ENCODE measurements at regions not wholly inside any gene's neighbourhood (a gene's known extent, or its start where the extent isn't known, plus 50 kb on each side); places are given as distances from the start of the nearest gene placed in this dataset.

DNA sequence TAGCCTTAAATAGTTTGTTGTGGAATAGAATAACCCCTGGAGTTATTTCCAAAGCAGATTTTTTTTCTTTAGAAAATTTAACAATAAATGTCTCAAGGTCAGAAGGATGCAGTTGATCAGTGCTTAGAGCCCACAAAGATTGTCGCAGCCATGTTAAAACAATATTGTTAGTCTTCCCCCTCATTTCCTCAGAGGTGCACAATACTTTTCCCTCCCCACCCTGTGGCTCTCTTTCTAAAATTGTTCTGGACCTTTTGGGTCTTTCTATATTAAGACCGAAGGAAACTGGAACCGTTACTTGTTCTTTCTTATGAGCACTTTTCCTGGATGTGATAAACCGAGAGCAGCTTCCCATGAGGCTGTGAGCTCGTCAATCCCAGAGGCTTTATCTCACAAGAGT lies 333.7 kb downstream of the HLX start:
- H3K4me2 ChIP-seq (ENCODE audit: insufficient read depth, low read length), result no peak overlapping the region
- no peaks in the 10 kb centered on the region for H4K20me1 ChIP-seq (replicated peaks; ENCODE audit: control insufficient read depth, extremely low read depth, insufficient read depth, low read length)
- no peak overlapping the region for H3K4me3 ChIP-seq (replicated peaks in 1 of 3; ENCODE audit: insufficient read depth in 1 of 3, low read depth in 1 of 3, low read length in 3 of 3)
- no peak overlapping the region for H3K27ac ChIP-seq (ENCODE audit: insufficient read depth, low read depth, low read length)
- no TSS peak for BruUV-seq (replicated peaks)
- no peak for DNase-seq (ENCODE audit: low read depth, low spot score)
- H3K27me3 ChIP-seq (ENCODE audit: control insufficient read depth in 2 of 2, insufficient read depth in 2 of 2, low read length in 2 of 2), result peaks cover 0 to 3% of the 10 kb centered on the region in 2 experiments
- H3K9ac ChIP-seq (replicated peaks; ENCODE audit: extremely low read depth, insufficient read depth, low read length), result no peak overlapping the region
- no peaks in the 10 kb centered on the region for H3K9me1 ChIP-seq (replicated peaks; ENCODE audit: control insufficient read depth, extremely low read depth, insufficient read depth, low read length)
- ChIA-PET CTCF (interaction anchor here (0.6 to 1.6 kb wide), 2 partner anchors 9 to 256 kb away, joined by 5 to 8 read pairs; no protein-coding TSS in a partner anchor), POLR2A (no interaction called here)
- dilution Hi-C loops (cut with MboI; ENCODE audit: extremely low pct_ligation_motif_present, low sequenced_read_pairs), result no loop called here
- FAIRE-seq, result no peak
- no peaks in the 10 kb centered on the region for H3K79me2 ChIP-seq (ENCODE audit: control insufficient read depth, insufficient read depth, low read length)
- no peaks in the 10 kb centered on the region for H3K36me3 ChIP-seq (ENCODE audit: control insufficient read depth in 2 of 2, extremely low read depth in 1 of 2, insufficient read depth in 2 of 2, low read length in 2 of 2)
- H3K9me3 ChIP-seq (replicated peaks; ENCODE audit: control insufficient read depth, insufficient read depth, low read length), result no peaks in the 10 kb centered on the region
- no peak for TF ChIP-seq MAX (IDR thresholded peaks at IDR 0.05; ENCODE audit: insufficient read depth, insufficient read length)
- no peak for TF ChIP-seq JUN (IDR thresholded peaks at IDR 0.05; ENCODE audit: borderline replicate concordance, insufficient read depth, insufficient read length, low read depth)
- no peak for TF ChIP-seq EZH2 (IDR thresholded peaks at IDR 0.05; ENCODE audit: borderline replicate concordance, low read depth, low read length, severe bottlenecking)
- TF ChIP-seq POLR2A (IDR thresholded peaks at IDR 0.05; ENCODE audit: low read depth, low read length), result no peak
- no peak for TF ChIP-seq GATA2 (IDR thresholded peaks at IDR 0.05; ENCODE audit: insufficient read depth, insufficient read length, low read depth, low read length)
- no peak for TF ChIP-seq POLR2AphosphoS5 (IDR thresholded peaks at IDR 0.05; ENCODE audit: insufficient read depth, low read depth, low read length)
- no peak for TF ChIP-seq MYC (IDR thresholded peaks at IDR 0.05; ENCODE audit: low read depth, low read length)
- intact Hi-C loops (cut with micrococcal nuclease), result no loop called here
- H3K4me1 ChIP-seq (ENCODE audit: control insufficient read depth, extremely low read depth, insufficient read depth, low read length), result peaks cover 14% of the 10 kb centered on the region
- H2AFZ ChIP-seq (ENCODE audit: low read depth, low read length), result peak overlapping the region; percentile 15

GRCh38 chr1:221217029-221217428 lies 337.8 kb downstream of the HLX start:
- DNase-seq (ENCODE audit: low read depth, low spot score) (peak; percentile 92), FAIRE-seq (peak; percentile 82)
- CTCF ChIA-PET, result interaction anchor here (1.2 to 1.7 kb wide), 6 partner anchors 8 to 410 kb away, joined by 3 to 8 read pairs (median 4); no protein-coding TSS in a partner anchor
- H3K9me1 ChIP-seq (replicated peaks; ENCODE audit: control insufficient read depth, extremely low read depth, insufficient read depth, low read length), result no peaks in the 10 kb centered on the region
- H3K27me3 ChIP-seq (ENCODE audit: control insufficient read depth in 2 of 2, insufficient read depth in 2 of 2, low read length in 2 of 2), result peaks cover 0 to 3% of the 10 kb centered on the region in 2 experiments
- H3K79me2 ChIP-seq (ENCODE audit: control insufficient read depth, insufficient read depth, low read length), result no peaks in the 10 kb centered on the region
- no TSS peak for BruUV-seq (replicated peaks)
- H3K27ac ChIP-seq (ENCODE audit: insufficient read depth, low read depth, low read length), result peak overlapping the region; percentile 6
- H3K36me3 ChIP-seq (ENCODE audit: control insufficient read depth in 2 of 2, extremely low read depth in 1 of 2, insufficient read depth in 2 of 2, low read length in 2 of 2), result no peaks in the 10 kb centered on the region
- peak overlapping the region; percentile 40 for H3K4me2 ChIP-seq (ENCODE audit: insufficient read depth, low read length)
- TF ChIP-seq POLR2AphosphoS5 (IDR thresholded peaks at IDR 0.05; ENCODE audit: insufficient read depth, low read depth, low read length) (peak; percentile 38), POLR2A (IDR thresholded peaks at IDR 0.05; ENCODE audit: low read depth, low read length) (no peak), JUN (IDR thresholded peaks at IDR 0.05; ENCODE audit: borderline replicate concordance, insufficient read depth, insufficient read length, low read depth) (peak; percentile 79), EZH2 (IDR thresholded peaks at IDR 0.05; ENCODE audit: borderline replicate concordance, low read depth, low read length, severe bottlenecking) (no peak), MAX (IDR thresholded peaks at IDR 0.05; ENCODE audit: insufficient read depth, insufficient read length) (peak; percentile 82), FOS (IDR thresholded peaks at IDR 0.05; ENCODE audit: borderline replicate concordance, insufficient read depth, low read length) (peak; percentile 58), GATA2 (IDR thresholded peaks at IDR 0.05; ENCODE audit: insufficient read depth, insufficient read length, low read depth, low read length) (no peak)
- intact Hi-C loops (cut with micrococcal nuclease) (loop anchor here (1.0 to 5.0 kb wide), 6 partner anchors 177 to 405 kb away; no protein-coding TSS in a partner anchor), dilution Hi-C loops (cut with MboI; ENCODE audit: extremely low pct_ligation_motif_present, low sequenced_read_pairs) (no loop called here)
- peaks cover 14% of the 10 kb centered on the region for H3K4me1 ChIP-seq (ENCODE audit: control insufficient read depth, extremely low read depth, insufficient read depth, low read length)
- H3K4me3 ChIP-seq (replicated peaks in 1 of 3; ENCODE audit: insufficient read depth in 1 of 3, low read depth in 1 of 3, low read length in 3 of 3), result no peak overlapping the region
- no peaks in the 10 kb centered on the region for H4K20me1 ChIP-seq (replicated peaks; ENCODE audit: control insufficient read depth, extremely low read depth, insufficient read depth, low read length)
- H3K9ac ChIP-seq (replicated peaks; ENCODE audit: extremely low read depth, insufficient read depth, low read length), result no peak overlapping the region
- H2AFZ ChIP-seq (ENCODE audit: low read depth, low read length), result no peak overlapping the region
- POLR2A ChIA-PET, result interaction anchor here (0.7 kb wide), 1 partner anchor 315 kb away, joined by 3 read pairs; no protein-coding TSS in a partner anchor
- no peaks in the 10 kb centered on the region for H3K9me3 ChIP-seq (replicated peaks; ENCODE audit: control insufficient read depth, insufficient read depth, low read length)
